ENCODE measurements at regions not wholly inside any gene's neighbourhood (a gene's known extent, or its start where the extent isn't known, plus 50 kb on each side); places are given as distances from the start of the nearest gene placed in this dataset.

DNA sequence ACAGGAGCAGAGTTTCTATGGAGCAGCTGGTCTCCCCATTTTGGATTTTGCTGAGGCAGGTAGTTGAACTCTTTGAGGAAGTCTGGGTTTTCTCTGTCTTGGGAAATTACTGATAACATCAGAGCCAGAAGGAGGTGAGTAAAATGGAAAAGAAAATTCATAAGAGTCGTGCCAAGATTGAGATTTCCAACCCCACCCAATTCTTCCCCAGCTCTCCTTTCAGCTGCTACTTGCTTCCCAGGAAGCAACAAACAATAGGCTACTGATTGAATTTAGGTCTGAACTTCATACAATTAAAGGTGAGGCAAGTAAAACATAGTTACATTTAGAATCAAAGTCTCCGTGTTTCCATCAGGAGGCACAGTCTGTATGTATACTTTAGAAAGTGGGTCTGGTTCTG, 54.6 kb upstream of the EOLA2 start:
- DNase-seq (ENCODE audit: low read depth in 3 of 3): no peak

GRCh38 chrX:149993989-149994388, 55.7 kb upstream of the EOLA2 start:
- no peak for DNase-seq (ENCODE audit: low read depth in 3 of 3)

GRCh38 chrX:149996515-149996914, 58.2 kb upstream of the EOLA2 start:
- DNase-seq (ENCODE audit: low read depth in 3 of 3): no peak

DNA sequence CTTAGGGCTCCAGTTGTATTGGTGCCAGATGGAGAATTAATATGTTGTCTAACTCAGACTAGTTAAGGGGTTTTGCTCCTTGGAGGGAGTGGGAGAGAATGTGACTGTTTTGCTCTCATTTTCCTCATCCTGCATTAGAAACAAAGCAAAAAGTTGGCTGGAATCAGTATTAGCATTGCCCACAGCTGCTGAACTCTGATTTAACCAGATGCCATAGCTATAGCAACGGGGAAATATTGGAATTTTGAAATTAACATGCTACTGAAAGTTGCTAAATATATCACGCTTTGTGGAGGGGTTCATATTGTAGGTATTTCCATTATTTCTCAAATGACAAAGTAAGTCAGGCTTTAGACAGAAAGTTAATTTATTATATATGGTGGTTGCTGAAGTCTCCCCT, 66.7 kb upstream of the EOLA2 start:
- DNase-seq (ENCODE audit: low read depth in 3 of 3): no peak

DNA sequence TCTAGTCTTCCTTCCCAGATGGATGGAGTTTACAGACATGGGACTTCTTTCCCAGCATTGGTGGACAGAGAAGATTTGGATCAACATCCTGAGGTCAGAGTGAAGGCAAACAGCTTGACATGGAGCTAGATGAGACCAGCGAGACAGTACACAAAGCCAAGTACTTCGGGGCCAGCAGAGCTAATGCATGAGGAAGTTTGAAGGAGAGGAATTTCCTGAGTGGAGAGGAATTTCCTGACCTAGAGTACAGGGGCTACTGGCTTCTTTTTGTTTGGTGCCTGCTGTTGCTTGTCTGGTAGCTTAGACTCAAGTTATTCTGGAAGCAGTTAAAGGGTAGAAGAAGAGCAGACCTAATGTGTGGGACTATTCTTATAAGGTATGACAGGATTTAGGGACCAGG, 69.1 kb upstream of the EOLA2 start:
- no peak for DNase-seq (ENCODE audit: low read depth in 3 of 3)

DNA sequence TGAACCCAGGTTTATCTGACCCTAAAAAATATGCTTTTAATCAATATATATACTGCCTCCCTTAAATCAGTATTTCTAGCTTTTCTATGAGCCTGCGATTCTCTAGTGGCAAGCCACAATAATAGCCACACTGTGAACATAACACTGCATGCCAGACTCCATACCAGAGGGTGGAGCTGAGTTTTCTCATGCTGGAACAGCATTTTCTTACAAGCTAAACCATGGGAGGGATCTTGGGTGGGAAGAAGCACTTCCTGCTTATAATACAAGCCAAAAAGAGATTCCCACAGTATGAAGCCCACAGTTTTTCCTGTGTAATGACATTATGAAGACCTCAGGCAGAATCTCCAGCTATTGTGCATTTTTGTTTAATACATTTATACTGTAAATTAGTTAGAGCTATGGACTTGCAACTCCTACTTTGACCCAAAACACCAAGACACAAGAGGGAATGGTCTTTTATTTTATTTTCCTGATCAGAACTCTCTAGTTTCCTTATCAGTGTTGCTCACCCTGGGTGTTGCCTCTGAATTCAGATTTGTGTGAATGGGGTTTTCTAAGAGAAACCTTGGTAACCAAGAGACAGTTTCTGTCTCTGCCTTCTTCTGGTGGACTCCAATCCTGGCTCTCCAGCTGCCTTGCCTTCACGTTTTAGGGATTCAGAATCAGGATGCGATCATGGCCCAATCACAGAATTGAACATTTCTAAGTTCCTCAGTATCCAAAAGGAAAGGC, 74.5 kb upstream of the EOLA2 start:
- no peak for DNase-seq (ENCODE audit: low read depth in 3 of 3)

- no peak for DNase-seq (ENCODE audit: low read depth in 3 of 3)
These were observed 76.2 kb upstream of the EOLA2 start for GRCh38 chrX:150014525-150014924.

DNA sequence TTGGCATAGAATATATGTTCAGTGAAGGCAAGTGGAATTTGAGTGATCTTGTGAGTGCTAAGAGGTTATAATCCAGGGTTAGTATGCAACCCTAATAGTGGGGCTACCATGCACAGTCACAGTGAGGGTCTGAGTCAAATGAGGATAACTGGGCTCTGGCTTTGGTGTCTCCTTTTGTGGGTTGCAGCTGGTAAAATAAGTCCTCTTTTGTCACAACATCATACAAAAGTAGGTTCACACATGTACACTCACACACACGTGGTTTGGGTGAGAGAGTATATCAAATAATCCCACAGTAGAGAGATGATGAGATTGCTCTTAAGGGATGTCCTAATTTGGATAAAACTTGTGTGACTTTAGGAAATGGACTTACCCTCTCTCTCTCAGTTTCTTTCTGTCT, 79.6 kb upstream of the EOLA2 start:
- no peak for DNase-seq (ENCODE audit: low read depth in 3 of 3)

- DNase-seq (ENCODE audit: low read depth in 3 of 3): no peak
These were observed 80.7 kb upstream of the EOLA2 start for GRCh38 chrX:150018931-150019361.

GRCh38 chrX:150028692-150029091, 90.4 kb upstream of the EOLA2 start:
- no peak for DNase-seq (ENCODE audit: low read depth in 3 of 3)

DNA sequence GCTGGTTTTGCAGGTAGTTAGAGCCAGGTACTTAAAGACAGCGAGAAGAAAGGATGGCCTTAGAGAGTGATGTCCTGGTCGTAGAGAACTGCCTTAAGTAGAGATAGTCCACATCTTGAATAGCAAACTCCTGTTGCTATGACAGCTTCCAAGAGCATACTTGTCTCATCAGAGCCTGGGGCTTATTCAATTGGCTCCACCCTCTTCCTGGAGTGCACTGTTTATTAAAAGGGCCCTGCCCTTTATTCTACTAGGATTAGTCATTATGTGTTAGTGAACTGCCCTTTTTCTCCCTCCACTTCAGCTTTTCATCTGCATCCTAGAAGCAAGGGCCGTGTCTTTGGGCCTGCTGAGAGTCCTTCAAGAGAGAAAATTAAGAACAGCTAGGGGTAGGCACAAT, 94.5 kb upstream of the EOLA2 start:
- DNase-seq (ENCODE audit: low read depth in 3 of 3): no peak

DNA sequence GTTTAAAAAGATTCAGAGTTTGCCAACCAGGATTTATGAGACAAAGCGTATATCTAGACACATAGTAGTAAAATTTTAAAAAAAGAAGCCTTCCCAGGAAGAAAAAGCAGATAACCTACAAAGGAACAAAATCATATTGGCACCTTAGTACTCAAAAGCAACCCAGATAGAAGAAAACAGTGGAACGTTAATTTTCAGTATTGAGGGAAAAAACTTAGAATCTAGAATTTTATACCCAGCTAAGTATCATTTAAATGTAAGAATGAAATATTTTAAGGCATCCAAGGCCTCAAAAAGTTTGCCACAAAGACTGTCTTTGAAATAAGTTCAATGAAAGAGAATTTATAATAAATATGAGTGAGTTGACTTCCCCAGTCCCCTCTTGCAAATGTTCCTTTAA, 96.5 kb upstream of the EOLA2 start:
- no peak for DNase-seq (ENCODE audit: low read depth in 3 of 3)

- DNase-seq (ENCODE audit: low read depth in 3 of 3): no peak
These were observed 97.2 kb upstream of the EOLA2 start for GRCh38 chrX:150035531-150035930.

- no peak for DNase-seq (ENCODE audit: low read depth in 3 of 3)
These were observed 97.9 kb upstream of the EOLA2 start for GRCh38 chrX:150036181-150036580.

DNA sequence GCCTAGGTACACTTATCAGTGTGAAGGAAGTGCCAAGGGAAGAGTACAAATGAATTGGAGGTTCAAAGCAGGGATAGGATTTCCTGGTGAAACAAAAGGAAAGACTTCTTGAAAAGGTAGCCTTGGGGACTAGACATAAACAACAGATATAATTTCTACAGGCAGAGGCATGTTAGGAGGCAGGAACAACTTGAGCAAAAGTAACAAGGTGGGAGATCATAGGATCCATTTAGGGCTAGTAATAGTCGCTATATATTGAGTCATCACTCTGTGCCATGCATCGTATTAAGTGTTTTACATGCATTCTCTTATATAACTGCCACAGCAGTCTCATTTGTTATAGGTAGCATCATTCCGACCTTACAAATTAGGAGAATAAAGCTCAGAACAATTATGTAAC, 98.3 kb upstream of the EOLA2 start:
- no peak for DNase-seq (ENCODE audit: low read depth in 3 of 3)

DNA sequence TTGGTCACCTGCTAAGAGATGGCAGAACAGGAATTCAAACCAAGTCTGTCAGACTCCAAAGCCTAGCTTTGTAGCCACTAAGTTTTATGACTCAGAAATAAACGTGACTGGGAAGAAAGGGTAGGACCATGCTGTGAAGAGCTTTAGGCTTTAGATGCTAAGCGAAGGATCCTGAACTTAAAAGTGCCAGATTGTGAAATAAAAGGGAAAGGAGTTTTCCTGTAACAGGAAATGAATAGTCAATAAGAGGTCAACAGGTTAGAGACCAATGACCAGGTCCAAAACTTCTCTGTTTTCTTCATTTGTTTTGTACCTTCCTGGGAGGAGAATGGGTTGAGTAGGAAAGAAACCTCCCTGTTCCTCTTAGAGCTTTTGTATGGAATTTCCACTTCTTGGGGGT, 98.8 kb upstream of the EOLA2 start:
- no peak for DNase-seq (ENCODE audit: low read depth in 3 of 3)

GRCh38 chrX:150038315-150038714, 100.0 kb upstream of the EOLA2 start:
- no peak for DNase-seq (ENCODE audit: low read depth in 3 of 3)

- no peak for DNase-seq (ENCODE audit: low read depth in 3 of 3)
These were observed 100.8 kb upstream of the EOLA2 start for GRCh38 chrX:150038986-150039599.

GRCh38 chrX:150041208-150041607, 102.9 kb upstream of the EOLA2 start:
- DNase-seq (ENCODE audit: low read depth in 3 of 3): no peak

- DNase-seq (ENCODE audit: low read depth in 3 of 3): no peak
These were observed 106.3 kb upstream of the EOLA2 start for GRCh38 chrX:150044556-150044955.

GRCh38 chrX:150047818-150048217, 109.5 kb upstream of the EOLA2 start:
- DNase-seq (ENCODE audit: low read depth in 3 of 3): no peak

GRCh38 chrX:150049647-150050046, 111.4 kb upstream of the EOLA2 start:
- DNase-seq (ENCODE audit: low read depth in 3 of 3): no peak

- DNase-seq (ENCODE audit: low read depth in 3 of 3): no peak
These were observed 112.1 kb upstream of the EOLA2 start for GRCh38 chrX:150050387-150050786.

DNA sequence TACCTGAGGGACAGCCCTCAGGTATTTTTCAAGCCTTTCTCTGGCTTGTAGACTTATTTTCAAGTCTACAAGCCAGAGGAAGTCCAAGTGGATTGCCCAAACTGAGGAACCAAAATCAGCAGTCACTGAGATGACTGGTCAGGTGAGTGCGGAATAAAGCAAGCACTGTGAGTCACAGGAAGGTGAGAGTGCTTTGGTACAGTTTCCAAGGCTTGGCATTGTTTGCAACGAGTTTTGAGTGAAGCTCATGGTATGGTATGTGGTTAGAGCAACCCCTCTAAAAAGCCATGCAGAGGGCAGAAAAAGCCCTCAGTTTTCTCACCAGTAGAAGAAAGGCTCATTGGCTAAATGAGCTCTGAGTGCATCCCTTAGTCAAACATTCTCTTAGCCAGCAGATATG, 112.8 kb upstream of the EOLA2 start:
- no peak for DNase-seq (ENCODE audit: low read depth in 3 of 3)
